PC-9 (cell line): ENCODE measurements at regions not wholly inside any gene's neighbourhood (a gene's known extent, or its start where the extent isn't known, plus 50 kb on each side); places are given as distances from the start of the nearest gene placed in this dataset.

Source experiments
- BruUV-seq: library from RNA; stranded (reverse); fragments of 400-500 nt; replicated peaks from 2 replicates; lab custom pipeline; 2021; lab: Mats Ljungman, UMichigan
- CTCF ChIA-PET: fragments of 300-600 bp; sonication (Branson Sonifier 250); formaldehyde crosslinking; loops from one replicate; lab custom pipeline; 2022; ENCODE audit warnings: antibody characterized with exemption; lab: Charles Lee
- POLR2A ChIA-PET: fragments of 300-600 bp; sonication (Branson Sonifier 250); formaldehyde crosslinking; loops from one replicate; lab custom pipeline; 2022; ENCODE audit warnings: antibody characterized with exemption; ENCODE audit not compliant: unreplicated experiment; lab: Charles Lee
- DNase-seq, 2 experiments: peaks; one replicate each; pipeline versions ENCODE4 v3.0.0 to v3.0.0-alpha.2; 2015 to 2022; ENCODE audit warnings: mixed read lengths in 1 of 2
- H2AFZ ChIP-seq: fragments of 200-600 bp; sonication (generic); 2 replicates; pipeline ENCODE4 v1.8.1; 2017; ENCODE audit warnings: antibody characterized with exemption
- H3F3A ChIP-seq: fragments of 200-600 bp; sonication (generic); 2 replicates; pipeline ENCODE4 v1.8.1; 2017; ENCODE audit warnings: antibody characterized with exemption, mild to moderate bottlenecking, low read depth; ENCODE audit not compliant: insufficient read depth
- H3K27ac ChIP-seq: fragments of 200-600 bp; sonication (generic); 2 replicates; pipeline ENCODE4 v1.6.1; 2016; ENCODE audit warnings: mixed run types
- H3K27me3 ChIP-seq: fragments of 200-600 bp; sonication (generic); 2 replicates; pipeline ENCODE4 v1.6.1; 2016; ENCODE audit warnings: low read depth, mixed run types; ENCODE audit not compliant: insufficient read depth
- H3K36me3 ChIP-seq: fragments of 200-600 bp; sonication (generic); 2 replicates; pipeline ENCODE4 v1.6.1; 2016; ENCODE audit warnings: low read depth, mixed run types
- H3K4me1 ChIP-seq: fragments of 200-600 bp; sonication (generic); replicated peaks from 2 replicates; pipeline ENCODE4 v1.6.1; 2016; ENCODE audit warnings: mixed run types; ENCODE audit not compliant: insufficient read depth
- H3K4me2 ChIP-seq: fragments of 200-600 bp; sonication (generic); 2 replicates; pipeline ENCODE4 v1.6.1; 2017; ENCODE audit warnings: mixed run types
- H3K4me3 ChIP-seq: fragments of 200-600 bp; sonication (generic); 2 replicates; pipeline ENCODE4 v1.6.1; 2016; ENCODE audit warnings: mixed run types
- H3K79me2 ChIP-seq: fragments of 200-600 bp; sonication (generic); 2 replicates; pipeline ENCODE4 v1.6.1; 2017; ENCODE audit warnings: low read depth, mixed run types
- H3K9me2 ChIP-seq: fragments of 200-600 bp; sonication (generic); 2 replicates; pipeline ENCODE4 v1.8.1; 2017; ENCODE audit warnings: mild to moderate bottlenecking; ENCODE audit not compliant: insufficient read depth
- H3K9me3 ChIP-seq: fragments of 200-600 bp; sonication (generic); 2 replicates; pipeline ENCODE4 v1.8.1; 2016; ENCODE audit warnings: low read depth; ENCODE audit not compliant: insufficient read depth
- H4K20me1 ChIP-seq: fragments of 200-600 bp; sonication (generic); 2 replicates; pipeline ENCODE4 v1.8.1; 2017; ENCODE audit not compliant: insufficient read depth
- CTCF ChIP-seq: fragments of 200-600 bp; sonication (generic); conservative IDR thresholded peaks from 2 replicates; pipeline ENCODE4 v1.6.1; 2017; ENCODE audit warnings: mixed run types, antibody characterized with exemption, mild to moderate bottlenecking, moderate library complexity
- EZH2 ChIP-seq: fragments of 200-600 bp; sonication (generic); IDR thresholded peaks from 2 replicates; pipeline ENCODE4 v1.8.0; 2017; ENCODE audit warnings: antibody characterized with exemption, low read depth
- intact Hi-C: fragments of 100-400 bp; cut with micrococcal nuclease; formaldehyde crosslinking; loops from one replicate; pipeline ENCODE4 v1.10.0; 2022; ENCODE audit not compliant: unreplicated experiment

GRCh38 chr6:74976026-74976425, 229.8 kb downstream of the COL12A1 start:
- Histone ChIP-seq H3K27ac (no peak overlapping the region), H3K27me3 (no peaks in the 10 kb centered on the region), H2AFZ (no peak overlapping the region), H4K20me1 (no peaks in the 10 kb centered on the region), H3K4me1 (no peaks in the 10 kb centered on the region), H3K9me3 (no peaks in the 10 kb centered on the region), H3K36me3 (no peaks in the 10 kb centered on the region), H3K79me2 (no peaks in the 10 kb centered on the region), H3K4me3 (no peak overlapping the region), H3F3A (no peaks in the 10 kb centered on the region), H3K4me2 (no peak overlapping the region), H3K9me2 (no peaks in the 10 kb centered on the region)
- no TSS peak for BruUV-seq
- no peak for DNase-seq
- intact Hi-C loops, result no loop called here
- POLR2A ChIA-PET, result no interaction called here
- CTCF ChIA-PET, result no interaction called here
- TF ChIP-seq CTCF (no peak), EZH2 (no peak)

- Histone ChIP-seq H4K20me1 (no peaks in the 10 kb centered on the region), H3K9me2 (no peaks in the 10 kb centered on the region), H3K79me2 (no peaks in the 10 kb centered on the region), H3K4me2 (no peak overlapping the region), H3K9me3 (no peaks in the 10 kb centered on the region), H3F3A (no peaks in the 10 kb centered on the region), H2AFZ (no peak overlapping the region), H3K27me3 (no peaks in the 10 kb centered on the region), H3K27ac (no peak overlapping the region), H3K4me3 (no peak overlapping the region), H3K36me3 (no peaks in the 10 kb centered on the region), H3K4me1 (no peaks in the 10 kb centered on the region)
- BruUV-seq, result no TSS peak
- no peak for TF ChIP-seq CTCF
- ChIA-PET POLR2A (no interaction called here), CTCF (no interaction called here)
- intact Hi-C loops, result no loop called here
- DNase-seq, result no peak
These were observed 232.3 kb downstream of the COL12A1 start for GRCh38 chr6:74973591-74973990.

- DNase-seq, result no peak
- POLR2A ChIA-PET, result interaction anchor here (0.7 kb wide), 1 partner anchor 1413 kb away, joined by 6 read pairs; no protein-coding TSS in a partner anchor
- H3K79me2 ChIP-seq, result no peaks in the 10 kb centered on the region
- no peaks in the 10 kb centered on the region for H3K9me3 ChIP-seq
- H3F3A ChIP-seq, result no peaks in the 10 kb centered on the region
- H3K27me3 ChIP-seq, result no peaks in the 10 kb centered on the region
- no peak overlapping the region for H2AFZ ChIP-seq
- H3K27ac ChIP-seq, result no peak overlapping the region
- CTCF ChIA-PET, result no interaction called here
- H3K36me3 ChIP-seq, result no peaks in the 10 kb centered on the region
- BruUV-seq, result no TSS peak
- no peaks in the 10 kb centered on the region for H3K4me1 ChIP-seq
- no peaks in the 10 kb centered on the region for H4K20me1 ChIP-seq
- no peak overlapping the region for H3K4me3 ChIP-seq
- TF ChIP-seq CTCF (no peak), EZH2 (no peak)
- intact Hi-C loops, result no loop called here
- no peaks in the 10 kb centered on the region for H3K9me2 ChIP-seq
- H3K4me2 ChIP-seq, result no peak overlapping the region
These were observed 234.2 kb downstream of the COL12A1 start for GRCh38 chr6:74971633-74972032.
